ENCODE measurements at regions not wholly inside any gene's neighbourhood (a gene's known extent, or its start where the extent isn't known, plus 50 kb on each side); places are given as distances from the start of the nearest gene placed in this dataset.

DNA sequence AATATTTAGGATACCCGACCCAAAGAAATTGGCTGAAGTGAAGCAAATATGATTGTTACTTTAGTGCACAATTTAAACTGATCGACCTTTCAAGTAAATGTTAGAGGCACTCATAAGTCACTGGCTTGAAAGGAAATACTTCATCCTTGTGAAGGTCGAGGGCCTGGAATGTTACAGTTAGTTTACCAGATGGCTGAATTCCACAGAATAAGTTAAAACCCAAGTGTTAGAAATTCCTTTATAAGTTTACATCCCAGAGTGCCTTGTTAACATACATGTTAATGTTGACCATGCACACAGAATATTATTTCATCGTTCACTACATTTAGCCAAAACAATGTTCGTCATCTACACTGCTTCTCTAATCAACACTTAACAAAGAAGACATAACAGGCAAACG, 235.5 kb upstream of the ANO3 start:
- no peak for DNase-seq (ENCODE audit: low read depth)
- TF ChIP-seq, protein P1, sequence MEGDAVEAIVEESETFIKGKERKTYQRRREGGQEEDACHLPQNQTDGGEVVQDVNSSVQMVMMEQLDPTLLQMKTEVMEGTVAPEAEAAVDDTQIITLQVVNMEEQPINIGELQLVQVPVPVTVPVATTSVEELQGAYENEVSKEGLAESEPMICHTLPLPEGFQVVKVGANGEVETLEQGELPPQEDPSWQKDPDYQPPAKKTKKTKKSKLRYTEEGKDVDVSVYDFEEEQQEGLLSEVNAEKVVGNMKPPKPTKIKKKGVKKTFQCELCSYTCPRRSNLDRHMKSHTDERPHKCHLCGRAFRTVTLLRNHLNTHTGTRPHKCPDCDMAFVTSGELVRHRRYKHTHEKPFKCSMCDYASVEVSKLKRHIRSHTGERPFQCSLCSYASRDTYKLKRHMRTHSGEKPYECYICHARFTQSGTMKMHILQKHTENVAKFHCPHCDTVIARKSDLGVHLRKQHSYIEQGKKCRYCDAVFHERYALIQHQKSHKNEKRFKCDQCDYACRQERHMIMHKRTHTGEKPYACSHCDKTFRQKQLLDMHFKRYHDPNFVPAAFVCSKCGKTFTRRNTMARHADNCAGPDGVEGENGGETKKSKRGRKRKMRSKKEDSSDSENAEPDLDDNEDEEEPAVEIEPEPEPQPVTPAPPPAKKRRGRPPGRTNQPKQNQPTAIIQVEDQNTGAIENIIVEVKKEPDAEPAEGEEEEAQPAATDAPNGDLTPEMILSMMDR (IDR thresholded peaks at IDR 0.05; ENCODE audit: insufficient read depth, low read depth, low read length, missing control alignments) = no peak
- no peak overlapping the region for H3K4me3 ChIP-seq (ENCODE audit: low read depth, low read length)

DNA sequence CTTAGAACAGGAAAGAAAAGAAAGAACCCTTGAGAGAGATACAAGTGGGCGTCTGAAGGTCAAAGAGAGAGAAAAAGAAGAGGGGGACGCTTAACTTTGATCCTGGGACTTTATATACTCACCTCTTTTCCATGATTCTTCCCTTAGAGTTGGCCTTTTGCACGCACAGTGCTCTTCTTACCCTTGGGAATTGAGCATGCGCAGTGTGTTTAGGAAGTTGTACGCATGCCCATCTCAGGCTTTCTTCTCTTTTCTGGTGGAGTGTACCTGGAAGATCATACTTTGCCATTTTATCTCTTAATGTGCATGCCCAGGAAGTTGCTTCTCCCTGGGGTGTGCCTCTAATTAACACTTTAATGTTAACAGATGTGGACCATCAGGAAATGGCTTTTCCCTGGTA, 229.6 kb upstream of the ANO3 start:
- no peak overlapping the region for H3K4me3 ChIP-seq (ENCODE audit: low read depth, low read length)
- TF ChIP-seq, protein P1 (IDR thresholded peaks at IDR 0.05; ENCODE audit: insufficient read depth, low read depth, low read length, missing control alignments) = no peak
- no peak for DNase-seq (ENCODE audit: low read depth)

DNA sequence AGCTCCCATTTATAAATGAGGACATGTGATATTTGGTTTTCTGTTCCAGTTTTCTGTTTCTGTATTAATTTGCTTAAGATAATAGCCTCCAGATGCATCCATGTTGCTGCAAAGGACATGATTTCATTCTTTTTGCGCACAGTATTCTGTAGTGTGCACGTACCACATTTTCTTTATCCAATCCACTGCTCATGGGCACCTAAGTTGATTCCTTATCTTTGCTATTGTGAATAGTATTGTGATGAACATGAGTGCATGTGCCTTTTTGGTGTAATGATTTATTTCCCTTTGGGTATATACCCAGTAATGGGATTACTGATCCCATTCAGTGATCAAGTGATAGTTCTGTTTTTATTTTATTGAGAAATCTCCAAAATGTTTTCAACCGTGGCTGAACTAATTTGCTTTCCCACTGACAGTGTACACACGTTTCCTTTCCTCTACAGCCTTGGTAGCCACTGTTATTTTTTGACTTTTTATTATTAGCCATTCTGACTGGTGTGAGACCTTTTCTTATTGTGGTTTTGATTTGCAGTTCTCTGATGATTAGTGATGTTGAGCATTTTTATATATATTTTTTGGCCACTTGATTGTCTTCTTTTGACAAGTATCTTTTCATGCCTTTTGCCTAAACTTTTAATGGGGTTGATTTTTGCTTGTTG, 226.0 kb upstream of the ANO3 start:
- DNase-seq (ENCODE audit: low read depth) = no peak
- TF ChIP-seq, protein P1 (IDR thresholded peaks at IDR 0.05; ENCODE audit: insufficient read depth, low read depth, low read length, missing control alignments) = no peak
- H3K4me3 ChIP-seq (ENCODE audit: low read depth, low read length) = no peak overlapping the region

DNA sequence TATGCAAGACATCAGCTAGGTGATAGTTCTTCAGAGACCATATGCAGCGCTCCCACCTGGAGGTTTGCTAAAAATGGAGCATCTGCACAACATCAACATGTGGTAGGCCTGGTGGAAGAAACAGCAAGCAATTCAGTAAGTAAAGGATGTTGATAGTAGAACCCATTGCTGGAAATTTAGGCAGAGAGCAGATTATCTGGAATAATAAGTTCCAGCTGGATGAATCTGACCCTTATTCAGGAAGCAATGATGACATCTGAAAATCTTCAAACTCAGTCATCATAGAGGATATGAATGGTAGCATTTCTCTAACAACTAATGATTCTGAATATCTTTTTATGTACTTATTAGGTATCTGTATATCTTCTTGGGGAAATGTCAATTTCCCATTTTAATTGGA, 225.2 kb upstream of the ANO3 start:
- no peak for DNase-seq (ENCODE audit: low read depth)
- TF ChIP-seq, protein P1 (IDR thresholded peaks at IDR 0.05; ENCODE audit: insufficient read depth, low read depth, low read length, missing control alignments) = no peak
- no peak overlapping the region for H3K4me3 ChIP-seq (ENCODE audit: low read depth, low read length)

DNA sequence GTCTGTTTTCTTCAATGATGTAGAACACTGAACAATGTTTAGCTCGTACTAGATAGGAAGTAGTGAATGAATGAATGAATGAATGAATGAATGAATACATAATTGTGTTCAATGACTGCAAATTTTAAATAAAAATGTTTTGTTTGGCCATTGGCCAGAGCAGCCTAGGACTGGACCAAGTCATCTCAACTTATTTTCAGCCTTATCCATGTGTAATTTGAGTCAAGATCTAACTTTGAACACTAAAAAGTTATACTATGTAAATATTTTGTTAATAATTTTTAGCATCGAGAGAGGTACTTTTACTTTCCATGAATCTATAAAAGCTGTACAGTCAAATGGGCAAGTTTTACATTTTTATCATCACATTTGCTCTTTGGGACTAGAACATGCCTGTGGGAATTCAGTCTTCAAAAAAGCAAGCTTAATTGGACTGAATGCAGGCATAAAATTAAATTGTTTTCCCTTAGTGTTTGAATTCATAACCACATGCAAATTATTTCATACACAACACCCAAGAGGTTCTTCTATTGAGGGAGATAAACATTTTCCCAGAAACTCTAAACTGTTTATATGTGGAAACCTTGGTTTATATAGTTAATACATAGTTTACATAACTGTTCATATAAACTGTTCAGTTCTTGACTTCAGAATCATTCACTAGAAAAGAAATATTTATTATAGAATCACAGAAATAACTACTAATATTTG, 222.1 kb upstream of the ANO3 start:
- no peak overlapping the region for H3K4me3 ChIP-seq (ENCODE audit: low read depth, low read length)
- no peak for DNase-seq (ENCODE audit: low read depth)
- TF ChIP-seq, protein P1 (IDR thresholded peaks at IDR 0.05; ENCODE audit: insufficient read depth, low read depth, low read length, missing control alignments) = no peak

DNA sequence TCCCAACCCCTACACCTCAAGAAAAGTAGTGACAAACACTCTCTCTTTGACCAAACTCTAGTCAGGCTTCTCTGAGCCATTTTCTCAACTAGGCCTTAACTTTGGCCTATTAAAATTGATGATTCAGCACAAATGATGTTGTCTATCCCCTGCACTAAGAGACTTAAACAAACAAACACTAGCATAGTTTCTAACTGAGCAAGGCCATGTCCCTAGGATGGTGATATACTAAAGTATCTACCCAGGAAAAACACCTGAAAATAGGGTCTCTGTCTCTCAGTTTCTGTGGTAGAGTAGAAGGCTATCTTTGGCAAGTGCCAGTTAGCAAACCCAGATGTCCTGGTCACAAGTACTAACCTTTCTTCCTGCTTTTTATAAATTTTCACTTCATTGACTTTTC, 219.7 kb upstream of the ANO3 start:
- TF ChIP-seq, protein P1 (IDR thresholded peaks at IDR 0.05; ENCODE audit: insufficient read depth, low read depth, low read length, missing control alignments) = no peak
- H3K4me3 ChIP-seq (ENCODE audit: low read depth, low read length) = no peak overlapping the region
- no peak for DNase-seq (ENCODE audit: low read depth)

Measured in GM12865 (cell line).